ENCODE measurements at regions not wholly inside any gene's neighbourhood (a gene's known extent, or its start where the extent isn't known, plus 50 kb on each side); places are given as distances from the start of the nearest gene placed in this dataset.

DNA sequence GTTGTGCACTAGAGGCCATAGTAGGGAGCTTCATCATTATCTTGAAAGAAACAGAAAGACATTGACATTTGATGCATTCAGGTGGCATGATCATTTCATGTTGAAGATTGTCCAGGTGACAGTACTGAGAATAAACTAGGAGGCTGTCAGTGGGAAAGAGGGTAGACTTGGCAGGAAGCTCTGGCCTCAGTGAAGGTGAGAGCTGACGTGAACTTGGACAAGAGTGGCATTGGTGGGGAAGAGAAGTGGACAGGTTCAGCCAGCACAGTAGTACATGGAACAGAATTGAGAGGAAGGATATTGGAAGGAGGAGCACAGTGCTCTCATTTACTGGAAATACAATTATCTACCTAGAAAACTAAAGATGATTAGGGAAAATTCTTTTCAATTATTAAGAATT lies 245.2 kb downstream of the CYRIA start:
- Mint-ChIP-seq H3K27me3 (ENCODE audit: low read depth) (no peaks in the 10 kb centered on the region), H3K9me3 (peaks cover 2% of the 10 kb centered on the region in 2 experiments; a peak in 4 of 5 replicates), H3K4me3 (no peak overlapping the region), H3K36me3 (ENCODE audit: insufficient read depth in 1 of 3, low read depth in 3 of 3) (peaks cover 0 to 2% (median under 1%) of the 10 kb centered on the region in 3 experiments; a peak in 3 of 7 replicates), H3K4me1 (no peaks in the 10 kb centered on the region), H3K27ac (no peak overlapping the region)
- Histone ChIP-seq H3K23ac (ENCODE audit: insufficient read length, low read depth, low read length) (no peak overlapping the region), H3K9ac (ENCODE audit: extremely low read depth, insufficient read length, low read length) (no peak overlapping the region), H4K20me1 (ENCODE audit: control insufficient read depth, insufficient read depth, insufficient read length) (no peaks in the 10 kb centered on the region), H3K27ac (ENCODE audit: insufficient read length, low read depth, low read length) (no peak overlapping the region), H2BK120ac (ENCODE audit: low read depth, low read length, poor library complexity, severe bottlenecking) (no peak overlapping the region), H3K27me3 (ENCODE audit: insufficient read depth, low read length) (no peaks in the 10 kb centered on the region), H3K18ac (ENCODE audit: insufficient read length, low read depth, low read length) (no peak overlapping the region), H2BK15ac (ENCODE audit: low read depth, low read length) (no peak overlapping the region), H2BK12ac (ENCODE audit: insufficient read length, low read depth, low read length) (no peak overlapping the region), H3K23me2 (ENCODE audit: insufficient read length, low read depth, low read length, poor library complexity, severe bottlenecking) (no peaks in the 10 kb centered on the region), H2AFZ (ENCODE audit: low read length) (no peak overlapping the region), H3K14ac (ENCODE audit: insufficient read depth, low read length) (no peak overlapping the region), H3K4ac (ENCODE audit: low read depth, low read length) (no peak overlapping the region), H3K4me2 (ENCODE audit: insufficient read depth, insufficient read length, low read length) (no peak overlapping the region), H3K9me3 (ENCODE audit: control insufficient read depth, low read depth, low read length) (no peaks in the 10 kb centered on the region), H4K5ac (ENCODE audit: insufficient read length, low read depth, low read length) (no peak overlapping the region), H4K91ac (ENCODE audit: insufficient read length, low read depth, low read length) (no peak overlapping the region), H3K4me1 (ENCODE audit: insufficient read depth, low read length) (no peaks in the 10 kb centered on the region), H3K79me2 (ENCODE audit: insufficient read depth, low read length) (no peaks in the 10 kb centered on the region), H3K79me1 (ENCODE audit: insufficient read depth, low read depth, low read length, poor library complexity, severe bottlenecking) (no peaks in the 10 kb centered on the region), H2BK20ac (ENCODE audit: low read depth, low read length, poor library complexity, severe bottlenecking) (no peak overlapping the region), H3K56ac (ENCODE audit: insufficient read length, low read depth, low read length) (no peak overlapping the region), H2BK5ac (ENCODE audit: insufficient read length, low read length) (no peak overlapping the region), H4K8ac (replicated peaks; ENCODE audit: insufficient read length, low read depth, low read length) (no peak overlapping the region), H3T11ph (ENCODE audit: low read length) (no peak overlapping the region), H2AK5ac (ENCODE audit: insufficient read length, low read length) (no peak overlapping the region)
- DNase-seq: no peak
- WGBS (ENCODE audit: extremely low coverage, insufficient read length, low lambda C conversion rate): no CpG with 5 or more reads among the region's 1 CpG
- no peak for TF ChIP-seq CTCF (conservative IDR thresholded peaks at IDR 0.05)

All from H9 (cell line).